Lower leg skin (tissue), 4 donors: ENCODE measurements at regions not wholly inside any gene's neighbourhood (a gene's known extent, or its start where the extent isn't known, plus 50 kb on each side); places are given as distances from the start of the nearest gene placed in this dataset.

Experiments
- DNase-seq, 2 donors: peaks; one replicate each; pipeline ENCODE4 v3.0.0-alpha.2; 2019; ENCODE audit warnings: low spot score in 2 of 2
- H3K4me3 ChIP-seq: fragments of 200-600 bp; sonication (generic); 2 replicates; pipeline ENCODE4 v1.5.1; 2017; ENCODE audit warnings: mild to moderate bottlenecking, low read depth; ENCODE audit not compliant: poor library complexity, severe bottlenecking
- CTCF ChIP-seq, 3 donors: fragments of 450-650 bp; IDR thresholded peaks; one replicate each; pipeline ENCODE4 v1.5.1; 2016; ENCODE audit warnings: antibody characterized with exemption in 3 of 3, mild to moderate bottlenecking in 3 of 3, moderate library complexity in 2 of 3
- POLR2A ChIP-seq, 2 donors: fragments of 450-650 bp; IDR thresholded peaks; one replicate each; pipeline ENCODE4 v1.6.1; 2016 to 2017; ENCODE audit warnings: antibody characterized with exemption in 2 of 2, mild to moderate bottlenecking in 1 of 2, moderate library complexity in 1 of 2
- WGBS, 2 donors: methylation state at CpG; one replicate each; pipeline ENCODE4 v1.1.5; 2018; 5-methylcytosine and 5-hydroxymethylcytosine counted together
- intact Hi-C: fragments of 100-400 bp; cut with DNase I; formaldehyde crosslinking; loops from one replicate; pipeline ENCODE4 v1.15.0; 2023; ENCODE audit warnings: low total_unique reads

- no peak for DNase-seq
- 81 to 85% methylated on average over 3 of the region's 3 CpGs for WGBS, 2 donors
- TF ChIP-seq POLR2A (IDR thresholded peaks at IDR 0.05): no peak
- no peak for TF ChIP-seq CTCF (IDR thresholded peaks at IDR 0.05)
- intact Hi-C loops: no loop called here
- no peak overlapping the region for H3K4me3 ChIP-seq
Measured at GRCh38 chr16:51531271-51531670, 380.2 kb upstream of the SALL1 start.

GRCh38 chr16:51527349-51527748 is 376.3 kb upstream of the SALL1 start:
- TF ChIP-seq POLR2A (IDR thresholded peaks at IDR 0.05) (no peak), CTCF (IDR thresholded peaks at IDR 0.05) (no peak)
- 87 to 93% methylated on average over 6 of the region's 6 CpGs for WGBS, 2 donors
- no peak overlapping the region for H3K4me3 ChIP-seq
- no peak for DNase-seq
- intact Hi-C loops: no loop called here

GRCh38 chr16:51526621-51527020 is 375.6 kb upstream of the SALL1 start:
- DNase-seq: no peak
- WGBS, 2 donors: 60% methylated on average over 9 of the region's 9 CpGs
- H3K4me3 ChIP-seq: no peak overlapping the region
- no peak for TF ChIP-seq POLR2A (IDR thresholded peaks at IDR 0.05)
- TF ChIP-seq CTCF (IDR thresholded peaks at IDR 0.05): no peak
- intact Hi-C loops: no loop called here

- intact Hi-C loops: no loop called here
- 53 to 58% methylated on average over 6 of the region's 6 CpGs for WGBS, 2 donors
Measured at GRCh38 chr16:51524555-51525373, 373.7 kb upstream of the SALL1 start.

GRCh38 chr16:51524070-51524469 is 373.0 kb upstream of the SALL1 start:
- intact Hi-C loops: no loop called here
- TF ChIP-seq POLR2A (IDR thresholded peaks at IDR 0.05) (no peak), CTCF (IDR thresholded peaks at IDR 0.05) (no peak)
- H3K4me3 ChIP-seq: no peak overlapping the region
- no peak for DNase-seq
- 79 to 84% methylated on average over 4 of the region's 4 CpGs for WGBS, 2 donors

More at GRCh38 chr16:51524555-51525373, 373.7 kb upstream of the SALL1 start:
- no peak for DNase-seq
- TF ChIP-seq CTCF (IDR thresholded peaks at IDR 0.05): no peak
- TF ChIP-seq POLR2A (IDR thresholded peaks at IDR 0.05): no peak
- H3K4me3 ChIP-seq: no peak overlapping the region

GRCh38 chr16:51523400-51523799 is 372.3 kb upstream of the SALL1 start:
- intact Hi-C loops: no loop called here
- DNase-seq: no peak
- no peak overlapping the region for H3K4me3 ChIP-seq
- WGBS, 2 donors: 19 to 32% methylated on average over 3 of the region's 3 CpGs
- TF ChIP-seq CTCF (IDR thresholded peaks at IDR 0.05): no peak
- TF ChIP-seq POLR2A (IDR thresholded peaks at IDR 0.05): no peak
